Activated CD4-positive, alpha-beta T cell treated with anti-CD3 and anti-CD28 coated beads for 4 hours (primary cell): ENCODE measurements at regions not wholly inside any gene's neighbourhood (a gene's known extent, or its start where the extent isn't known, plus 50 kb on each side); places are given as distances from the start of the nearest gene placed in this dataset.
"Not testable (repeated sequence)": the region's sequence is repeated elsewhere in the genome, so short reads cannot be mapped to it uniquely, and the experiment has no call there.

Source experiments
- DNase-seq, 2 donors: peaks; one replicate each; pipeline ENCODE4 v3.0.0-alpha.2; 2020

DNA sequence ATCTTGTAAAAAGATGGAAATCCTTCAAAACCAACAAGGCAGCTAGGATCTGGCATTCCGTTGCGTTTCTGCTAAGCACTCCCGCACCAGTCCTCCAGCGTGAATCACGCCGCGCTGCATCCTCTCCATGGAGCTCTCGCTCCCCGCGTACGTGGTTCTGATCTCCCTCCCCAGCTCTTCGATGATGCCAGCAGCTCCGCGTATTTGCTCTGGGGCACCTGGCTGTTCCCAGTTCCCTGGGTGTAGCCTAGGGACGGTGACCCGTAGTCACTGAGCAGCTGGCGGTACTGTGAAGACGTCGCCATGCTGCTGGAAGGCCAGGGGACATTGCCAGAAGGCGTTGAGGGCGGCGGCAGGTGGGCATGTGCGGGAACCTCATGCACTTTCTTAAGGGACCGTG is 407.5 kb downstream of the RNF144A start:
- no peak for DNase-seq

DNA sequence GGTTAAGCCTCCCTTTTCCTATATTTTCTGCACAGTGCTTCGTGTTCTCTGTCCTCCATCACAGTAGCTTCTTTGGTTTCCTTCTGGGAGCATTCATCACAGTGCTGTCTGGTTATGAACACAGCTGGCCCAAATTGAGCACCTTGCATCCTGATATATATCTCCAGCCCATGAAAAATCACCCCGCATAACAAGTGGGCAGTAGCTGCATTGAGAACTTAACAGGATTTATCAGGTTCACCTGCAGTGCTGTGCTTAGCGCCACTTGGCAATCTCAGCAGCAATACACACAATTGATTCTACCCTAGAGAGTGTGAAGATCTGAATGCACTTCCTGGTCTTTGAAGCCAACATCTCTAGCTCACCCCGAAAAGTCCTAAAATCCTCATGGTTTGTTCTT is 408.0 kb downstream of the RNF144A start:
- DNase-seq: no peak

DNA sequence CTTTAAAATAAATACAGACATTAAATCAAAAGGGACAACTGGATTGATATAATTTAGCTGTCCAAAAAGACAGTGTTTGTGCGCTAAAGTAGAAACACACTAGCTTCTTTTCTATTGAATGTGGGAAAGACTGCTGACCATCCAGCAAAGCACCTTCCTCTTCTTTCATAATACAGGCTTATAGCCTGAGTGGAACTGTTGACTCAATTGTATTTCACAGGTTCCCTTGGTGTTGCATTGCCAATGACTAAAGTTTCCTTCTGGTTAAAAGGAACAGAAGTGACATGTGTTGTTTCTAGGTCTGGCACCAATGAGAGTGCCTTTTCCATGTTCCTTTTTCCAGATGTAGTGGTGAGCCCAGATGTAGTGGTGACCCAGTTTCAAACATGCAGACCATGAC is 412.3 kb downstream of the RNF144A start:
- DNase-seq: no peak

DNA sequence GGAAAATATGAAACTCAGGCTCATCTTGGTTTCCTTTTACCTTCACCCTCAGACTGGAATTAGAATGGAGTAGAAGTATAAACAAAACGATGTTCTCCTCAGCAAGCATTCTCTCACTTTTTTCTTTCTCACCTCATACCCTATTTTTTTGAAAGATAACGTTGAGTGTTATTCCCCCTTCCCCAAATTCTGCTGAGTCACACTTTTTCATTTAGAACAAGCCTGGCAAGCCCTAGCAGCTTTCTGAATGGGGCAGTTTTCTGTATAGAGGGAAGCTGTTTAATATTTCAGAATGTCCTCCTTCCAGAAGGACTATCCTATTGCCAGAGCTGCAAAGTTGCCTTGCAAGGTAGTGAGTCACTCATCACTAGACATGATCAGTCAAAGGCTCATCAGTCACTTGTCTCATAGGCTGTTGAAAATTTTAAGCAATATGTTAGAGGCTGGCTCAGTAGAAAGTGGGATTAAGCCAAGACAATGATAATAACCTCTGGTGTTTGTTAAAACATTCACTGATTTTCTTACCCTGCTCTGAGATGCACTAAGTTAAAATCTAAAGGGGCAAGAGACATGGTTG is 416.1 kb downstream of the RNF144A start:
- no peak for DNase-seq

DNA sequence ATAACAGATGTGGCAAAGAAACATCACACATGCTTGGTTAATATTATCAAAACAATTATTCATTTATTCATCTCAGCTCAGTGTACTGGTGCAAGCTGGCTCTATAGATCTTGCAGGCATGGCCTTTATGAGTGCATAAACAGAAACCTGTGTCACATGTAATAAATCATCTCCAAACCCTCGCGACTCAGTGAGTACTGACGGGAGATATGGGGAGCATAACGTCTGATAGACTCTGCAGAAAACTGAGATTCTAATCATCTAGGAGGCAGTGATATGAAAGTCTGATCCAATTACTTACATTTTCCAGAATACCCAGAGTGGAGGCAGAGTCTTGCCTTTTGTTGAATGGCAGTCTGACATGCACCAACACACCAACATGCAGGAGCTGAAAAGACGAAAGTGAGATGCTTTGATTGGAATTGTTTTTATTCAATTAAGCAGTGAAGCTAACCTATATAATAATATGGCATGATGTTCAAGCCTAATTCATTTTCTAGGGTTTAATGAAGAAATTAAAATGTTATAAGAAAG is 416.8 kb downstream of the RNF144A start:
- no peak for DNase-seq

DNA sequence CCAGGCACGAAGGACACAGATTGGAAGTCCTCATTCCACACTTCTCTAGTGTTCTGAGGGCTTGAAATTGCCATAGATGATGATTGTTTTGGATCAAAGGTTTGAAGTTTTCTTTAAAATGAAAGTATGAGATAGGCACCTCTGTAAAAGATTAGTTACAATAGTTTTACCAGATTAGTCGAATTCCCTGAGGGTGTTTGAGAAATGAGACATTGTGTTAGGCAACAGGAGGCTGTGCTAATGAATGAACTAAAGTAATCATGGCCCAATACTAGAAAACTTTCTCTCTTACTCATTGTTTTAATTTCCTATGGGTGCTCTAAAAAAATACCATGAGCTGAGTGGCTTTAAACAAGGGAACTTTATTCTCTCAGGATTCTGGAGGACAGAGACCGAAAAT is 421.7 kb downstream of the RNF144A start:
- DNase-seq: no peak

DNA sequence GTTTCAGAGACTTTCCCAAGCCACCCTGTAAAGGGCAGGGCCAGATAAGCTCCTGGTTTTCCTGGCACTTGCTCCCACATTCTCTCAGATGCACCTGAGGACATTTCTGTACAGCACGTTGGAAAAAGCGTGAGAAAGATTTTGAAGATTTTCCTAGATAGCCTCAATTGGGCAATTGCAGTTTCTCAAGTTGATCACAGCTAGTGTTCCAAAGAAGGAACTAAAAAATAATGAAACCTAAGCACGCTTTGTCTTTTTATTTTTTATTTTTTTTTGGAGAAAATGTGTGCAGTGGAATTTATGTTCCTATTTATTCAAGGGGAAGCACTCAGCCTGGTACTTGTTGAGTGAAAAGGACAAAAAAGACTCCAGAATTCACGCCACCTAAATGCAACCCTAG is 429.1 kb downstream of the RNF144A start:
- no peak for DNase-seq

DNA sequence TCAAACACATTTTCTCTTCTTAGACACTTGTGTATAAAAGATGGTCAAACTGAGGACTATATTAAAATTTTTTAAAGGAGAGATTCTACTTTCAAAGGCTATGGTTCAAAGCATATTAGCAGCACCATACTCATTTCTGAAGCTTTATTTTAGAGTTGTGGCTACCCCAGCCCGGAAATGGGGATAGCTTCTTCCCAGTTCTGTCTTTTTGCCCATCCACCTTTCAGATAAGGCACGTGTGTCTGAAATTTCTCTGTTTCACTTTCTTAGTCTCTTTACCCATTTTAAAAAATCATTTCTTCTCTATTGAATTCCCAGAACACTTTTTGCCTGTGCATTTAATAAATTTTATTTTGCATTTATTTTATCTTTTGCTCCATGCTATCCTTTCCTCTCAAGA is 431.5 kb downstream of the RNF144A start:
- no peak for DNase-seq

DNA sequence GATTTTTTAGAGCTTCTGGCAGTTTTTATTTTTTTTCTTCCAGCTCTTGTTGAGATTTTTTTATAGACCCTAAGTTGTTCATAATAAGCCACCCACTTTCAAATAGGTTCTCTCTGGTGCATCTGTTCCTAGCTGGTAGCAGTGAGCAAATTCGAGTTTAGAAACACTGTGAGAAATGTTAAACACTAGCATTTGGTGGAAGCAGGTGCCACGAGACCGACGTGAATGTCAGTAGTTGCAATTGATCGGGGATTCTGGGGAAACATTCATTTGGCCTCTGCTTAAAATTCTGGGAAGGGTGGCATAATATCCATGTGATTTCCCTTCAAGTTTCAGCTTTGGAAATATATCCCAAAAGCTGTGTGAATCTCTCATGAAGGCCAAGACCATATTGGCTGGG is 435.0 kb downstream of the RNF144A start:
- no peak for DNase-seq

DNA sequence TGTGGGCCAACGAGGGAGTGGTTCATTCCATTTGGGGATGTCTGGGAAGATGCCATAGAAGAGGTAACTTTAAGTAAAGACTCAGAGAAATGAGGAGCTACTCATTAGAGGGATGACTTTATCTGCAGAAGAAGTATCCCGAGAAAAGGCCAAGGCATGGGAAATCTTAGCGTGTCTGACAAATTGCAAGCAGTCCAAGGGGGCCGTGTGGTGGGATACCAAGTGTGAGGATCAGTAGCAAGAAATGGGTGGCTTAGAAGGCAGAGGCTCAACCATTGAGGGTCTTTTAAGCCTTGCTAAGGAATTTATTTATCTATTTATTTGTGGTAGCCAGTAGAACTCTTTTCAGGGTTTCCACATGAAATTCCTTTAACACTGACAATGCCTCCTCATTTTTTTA is 436.4 kb downstream of the RNF144A start:
- DNase-seq: no peak

DNA sequence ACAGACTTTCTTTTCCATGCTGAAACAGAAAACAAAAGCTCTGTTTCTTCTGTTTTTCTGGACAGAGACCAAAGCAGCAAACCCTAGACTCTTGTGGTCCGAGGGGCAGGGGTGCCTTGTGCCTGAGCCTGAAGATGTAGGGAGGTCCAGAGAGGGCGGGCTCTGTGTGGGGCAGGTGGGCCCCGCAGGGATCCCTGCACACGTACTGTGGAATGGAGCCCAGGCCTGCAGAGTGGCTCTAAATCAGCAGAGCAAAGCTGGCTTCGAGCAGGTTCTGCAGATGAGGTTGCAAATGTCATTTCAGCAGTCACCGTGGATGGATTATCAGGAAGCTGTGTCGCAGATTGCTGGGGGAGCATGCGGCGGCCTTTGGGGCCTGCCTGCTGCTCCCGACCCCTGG is 438.6 kb downstream of the RNF144A start:
- DNase-seq: no peak

DNA sequence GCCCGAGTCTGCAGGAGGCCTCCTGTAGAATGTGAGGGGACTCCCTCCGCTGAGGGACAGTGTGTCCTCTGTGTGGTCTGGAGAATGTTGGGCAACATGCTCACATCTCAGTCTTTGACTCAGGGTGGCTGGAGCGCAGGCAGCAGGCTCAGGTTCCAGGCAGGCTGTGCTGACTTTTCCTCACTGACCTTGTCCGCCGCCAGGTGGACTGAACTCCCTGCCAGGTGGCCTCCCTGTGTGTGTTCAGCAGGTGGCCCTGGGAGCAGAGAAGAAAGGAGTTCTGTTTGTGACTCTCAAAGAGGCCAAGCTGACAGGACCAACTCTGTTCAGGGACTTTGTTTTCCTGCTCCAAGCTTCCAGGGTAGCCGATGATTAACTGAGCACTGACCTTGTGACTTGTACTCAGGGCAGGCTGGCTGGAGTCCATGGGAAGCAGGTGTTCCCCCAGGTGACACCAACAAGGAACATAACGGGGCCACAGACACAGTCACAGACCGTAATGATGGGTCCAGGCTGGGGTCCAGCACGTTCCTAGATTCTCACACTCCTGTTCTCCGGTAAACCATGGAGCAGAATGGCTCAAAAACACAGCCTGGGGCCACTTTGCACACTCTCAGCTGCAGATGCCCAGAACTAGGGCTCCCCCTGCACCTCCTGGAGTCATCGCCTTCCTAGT is 439.8 kb downstream of the RNF144A start:
- DNase-seq: no peak

DNA sequence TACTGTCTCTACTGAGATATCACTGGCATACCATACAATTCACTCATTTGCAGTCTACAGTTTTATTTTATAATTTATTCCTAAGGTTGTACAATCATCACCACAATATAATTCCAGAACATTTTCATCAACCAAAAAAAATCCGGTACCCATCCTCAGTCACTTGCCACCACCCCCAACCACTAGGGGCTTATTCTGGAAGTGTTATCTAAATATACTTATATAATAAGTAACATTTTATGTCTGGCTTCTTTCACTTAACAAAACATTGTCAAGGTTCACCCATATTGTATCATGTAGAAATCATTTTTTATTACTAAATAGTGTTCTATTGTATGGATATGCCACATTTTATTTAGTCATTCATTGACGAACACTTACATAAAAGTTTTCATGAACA is 440.8 kb downstream of the RNF144A start:
- DNase-seq: no peak

DNA sequence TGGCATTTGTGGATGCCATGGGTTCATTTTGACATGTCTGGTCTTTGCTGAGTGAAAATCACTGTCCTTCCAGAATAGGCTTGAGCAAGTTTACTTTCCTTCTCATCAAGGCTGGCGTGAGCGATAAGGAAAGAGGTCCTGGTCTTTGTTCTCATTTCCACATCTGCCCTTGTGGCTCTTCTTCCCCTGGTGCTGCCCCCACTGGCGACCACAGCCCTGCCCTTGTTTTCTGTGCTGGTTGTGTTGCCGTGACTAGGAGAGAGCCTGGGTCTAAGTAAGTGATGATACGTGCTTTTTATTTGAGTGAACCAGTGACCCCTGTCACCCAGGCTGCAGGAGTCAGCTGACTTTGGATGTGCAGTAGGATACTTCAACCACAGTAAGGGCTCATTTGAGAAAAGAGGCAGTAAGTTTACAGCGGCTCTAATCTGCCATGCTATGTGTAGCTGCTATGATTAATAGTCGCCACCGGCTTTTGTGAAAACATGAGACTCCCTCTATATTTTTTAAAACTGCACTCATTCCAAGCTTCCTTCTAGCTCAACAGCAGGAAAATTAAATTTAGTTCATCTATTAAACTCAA is 441.7 kb downstream of the RNF144A start:
- no peak for DNase-seq

DNA sequence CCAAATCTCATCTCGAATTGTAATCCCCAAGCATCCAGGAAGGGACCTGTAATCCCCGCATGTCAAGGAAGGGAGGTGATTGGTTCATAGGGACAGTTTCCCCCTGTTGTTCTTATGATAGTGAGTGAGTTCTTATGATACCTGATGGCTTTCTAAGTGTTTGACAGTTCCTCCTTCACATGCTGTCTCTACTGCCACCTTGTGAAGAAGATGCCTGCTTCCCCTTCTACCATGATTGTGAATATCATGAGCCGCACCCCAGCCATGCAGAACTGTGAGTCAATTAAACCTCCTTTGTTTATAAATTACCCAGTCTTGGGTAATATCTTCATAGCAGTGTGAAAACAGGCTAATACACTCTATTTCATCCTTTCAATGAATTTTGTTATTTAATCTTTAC is 446.7 kb downstream of the RNF144A start:
- no peak for DNase-seq

DNA sequence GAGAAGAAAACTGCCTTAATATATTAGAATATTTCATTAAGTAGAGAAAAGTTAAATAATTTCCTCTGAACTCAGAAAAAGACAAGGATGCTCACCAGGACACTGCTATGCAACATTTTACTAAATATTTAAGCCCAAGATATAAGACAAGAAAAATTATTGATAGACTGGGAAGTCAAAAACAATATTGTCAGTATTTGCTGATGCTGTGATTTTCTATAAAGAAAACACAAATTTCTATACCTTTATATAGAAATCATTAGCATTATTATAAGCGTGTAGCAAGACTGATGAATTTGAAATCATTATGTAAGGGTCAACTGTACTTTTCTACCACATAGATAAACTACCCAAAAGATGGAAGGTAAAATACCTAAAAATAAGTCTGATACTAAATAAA is 451.0 kb downstream of the RNF144A start:
- no peak for DNase-seq

DNA sequence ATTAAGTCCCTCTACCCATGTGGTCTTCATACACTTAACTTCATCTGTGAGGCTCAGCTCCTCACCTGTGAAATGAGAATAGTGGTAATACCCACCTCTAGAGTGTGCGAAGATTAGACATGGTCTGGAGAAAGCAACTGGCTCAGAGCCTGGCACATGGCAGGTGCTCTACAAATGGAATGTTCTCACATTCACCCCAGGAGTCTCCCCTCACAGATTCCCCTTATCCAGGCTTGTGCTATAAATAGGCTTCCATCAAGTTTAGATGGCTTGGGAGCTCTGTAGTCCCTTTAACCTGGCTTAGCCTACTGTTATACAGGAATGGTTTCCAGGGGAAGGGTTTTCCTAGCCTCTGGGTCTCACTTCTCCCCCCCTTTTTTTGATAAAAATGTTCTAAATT is 455.9 kb downstream of the RNF144A start:
- DNase-seq: no peak

DNA sequence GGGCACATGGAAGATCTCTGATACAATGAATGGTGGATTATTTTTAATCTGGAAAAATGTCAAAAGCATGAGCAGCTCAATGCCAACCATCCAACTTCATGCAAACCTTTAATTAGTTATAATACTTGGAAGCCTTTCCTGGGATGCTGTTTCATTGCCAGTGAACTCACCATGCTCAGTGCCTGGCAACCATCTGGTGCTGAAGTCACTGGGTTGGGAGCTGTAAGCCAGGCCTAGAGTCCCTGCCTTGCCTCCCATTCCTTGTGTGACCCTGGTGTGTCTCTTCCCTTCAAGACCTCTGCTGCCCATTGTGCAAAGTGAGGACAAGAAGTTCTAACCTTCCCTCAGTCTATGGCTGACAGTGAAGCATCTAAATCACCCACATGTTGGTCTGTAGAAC is 458.7 kb downstream of the RNF144A start:
- DNase-seq: no peak

DNA sequence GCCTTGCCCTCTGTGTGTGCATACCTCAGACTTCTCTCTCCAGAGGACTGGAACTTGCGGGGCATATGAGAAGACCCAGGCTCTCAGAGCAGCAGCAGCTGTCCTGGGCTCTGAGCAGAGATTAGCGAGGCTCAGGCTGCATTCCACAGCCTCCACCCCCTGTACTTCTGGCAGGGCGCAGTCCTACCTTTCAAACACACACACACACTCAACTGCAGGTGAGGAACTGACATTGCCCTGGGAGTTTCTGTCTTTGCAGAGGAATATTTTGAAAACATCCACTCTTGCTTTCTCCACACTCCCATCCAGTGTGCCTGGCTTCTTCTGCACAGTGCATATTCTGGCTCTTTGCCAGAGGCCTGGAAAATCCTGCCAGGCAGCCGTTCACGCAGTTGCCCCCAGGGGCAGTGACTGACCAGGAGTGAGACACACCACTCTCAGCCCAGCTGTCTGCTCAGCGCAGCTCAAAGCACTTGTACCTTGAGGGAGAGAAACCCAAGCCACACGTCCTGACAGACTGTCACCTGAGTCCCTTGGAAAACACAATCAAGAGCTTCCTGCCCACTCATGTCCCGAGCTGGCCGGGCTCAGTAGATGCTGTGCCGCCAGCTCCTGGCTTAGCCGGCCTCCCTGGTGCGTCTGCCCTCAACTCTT is 460.8 kb downstream of the RNF144A start:
- DNase-seq: no peak

DNA sequence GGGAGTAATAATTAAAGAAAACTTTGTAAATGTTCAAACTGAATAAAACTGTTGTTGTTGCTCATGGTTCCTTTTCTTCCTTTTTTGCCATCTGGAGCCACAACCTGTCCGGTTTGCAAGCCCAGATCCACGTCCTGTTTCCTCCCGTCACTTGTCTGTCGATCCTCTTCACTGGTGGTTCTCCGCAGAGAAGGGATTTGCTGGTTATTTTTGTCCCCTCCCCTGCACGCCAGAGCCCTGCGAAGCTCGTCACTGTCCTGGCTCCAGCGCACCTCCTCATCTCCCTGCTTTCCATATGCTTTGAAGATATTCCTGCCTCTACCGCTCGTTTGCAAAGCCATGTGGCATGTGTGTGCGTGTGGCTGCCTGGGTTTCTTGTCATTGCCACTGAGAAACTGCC is 461.4 kb downstream of the RNF144A start:
- no peak for DNase-seq

DNA sequence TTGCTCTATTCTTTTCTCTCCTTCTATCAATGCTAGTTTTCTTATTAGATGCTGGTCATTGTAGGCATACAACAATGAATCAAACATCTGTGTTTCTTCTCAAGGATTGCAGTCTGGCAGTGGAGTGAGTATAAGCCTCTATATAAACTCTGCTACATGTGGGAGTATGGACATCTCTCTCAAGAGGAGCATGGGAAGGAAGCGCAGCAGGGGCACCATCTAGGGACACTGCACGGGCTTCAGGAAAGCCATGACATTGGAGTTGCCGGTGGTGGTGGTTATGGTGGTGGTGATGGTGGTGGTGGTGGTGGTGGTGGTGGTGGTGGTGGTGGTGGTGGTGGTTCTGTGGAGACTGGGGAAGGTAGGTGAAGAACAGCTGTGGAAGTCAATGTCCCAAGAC is 462.6 kb downstream of the RNF144A start:
- DNase-seq: no peak

DNA sequence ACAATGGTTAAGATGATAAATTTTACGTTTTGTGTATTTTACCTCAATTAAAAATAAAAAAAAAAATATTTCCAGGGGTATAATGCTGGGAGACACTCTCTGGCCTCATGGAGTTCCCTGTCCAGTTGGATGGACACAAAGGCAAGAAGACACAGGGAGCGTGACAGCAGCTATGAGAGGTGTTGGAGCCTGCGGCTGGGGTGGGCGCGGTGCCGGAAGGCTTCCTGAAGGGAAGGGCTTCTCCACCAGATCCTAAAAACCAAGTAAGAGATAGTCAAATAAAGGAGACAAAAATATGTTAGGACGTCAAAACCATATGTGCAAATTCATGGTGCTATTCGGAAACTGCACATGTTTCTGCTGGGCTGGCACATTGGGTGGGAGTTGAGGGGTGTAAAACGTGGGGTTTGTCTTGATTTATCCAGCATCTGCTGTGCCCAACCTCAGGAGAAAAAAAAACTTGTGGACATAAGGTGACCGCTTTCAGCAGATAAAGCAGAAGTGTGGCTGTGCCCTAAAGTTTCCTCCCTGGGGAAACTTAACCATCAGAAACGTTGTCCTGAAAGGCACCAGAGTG is 467.6 kb downstream of the RNF144A start:
- DNase-seq: no peak

DNA sequence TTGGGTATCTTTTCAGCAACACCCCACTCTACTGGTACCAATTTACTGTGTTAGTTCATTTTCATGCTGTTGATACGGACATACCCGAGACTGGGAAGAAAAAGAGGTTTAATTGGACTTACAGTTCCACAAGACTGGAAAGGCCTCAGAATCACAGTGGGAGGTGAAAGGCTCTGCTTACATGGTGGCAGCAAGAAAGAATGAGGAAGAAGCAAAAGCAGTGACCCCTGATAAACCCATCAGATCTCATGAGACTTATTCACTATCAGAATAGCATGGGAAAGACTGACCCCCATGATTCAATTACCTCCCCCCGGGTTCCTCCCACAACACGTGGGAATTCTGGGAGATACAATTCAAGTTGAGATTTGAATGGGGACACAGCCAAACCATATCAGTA is 473.1 kb downstream of the RNF144A start:
- not testable (repeated sequence) for DNase-seq
